ENCODE measurements at regions not wholly inside any gene's neighbourhood (a gene's known extent, or its start where the extent isn't known, plus 50 kb on each side); places are given as distances from the start of the nearest gene placed in this dataset.
A peak's percentile ranks its signal among the peaks of the same experiment; 100 is the strongest.
"Not testable (repeated sequence)": the region's sequence is repeated elsewhere in the genome, so short reads cannot be mapped to it uniquely, and the experiment has no call there.

GRCh38 chr6:121619987-121620740 is 184.7 kb downstream of the GJA1 start:
- H3K27ac ChIP-seq = peak overlapping the region in 2 of 21 experiments; percentile 61 to 82
- peak overlapping the region in 1 of 7 experiments; percentile 8 for H3K4me3 ChIP-seq

GRCh38 chr6:121627761-121628160 is 192.3 kb downstream of the GJA1 start:
- H3K4me3 ChIP-seq = no peak overlapping the region
- no peak overlapping the region for H3K27ac ChIP-seq

- peak overlapping the region in 1 of 21 experiments; percentile 36 for H3K27ac ChIP-seq
Observed at GRCh38 chr6:121630716-121631115, 195.3 kb downstream of the GJA1 start.

GRCh38 chr6:121631752-121632151 is 196.3 kb downstream of the GJA1 start:
- not testable (repeated sequence) for H3K4me3 ChIP-seq
- H3K27ac ChIP-seq = peak overlapping the region in 1 of 21 experiments; percentile 36

More at GRCh38 chr6:121630716-121631115, 195.3 kb downstream of the GJA1 start:
- no peak overlapping the region for H3K4me3 ChIP-seq

GRCh38 chr6:121633309-121633708 is 197.9 kb downstream of the GJA1 start:
- Histone ChIP-seq H3K4me3 (no peak overlapping the region), H3K27ac (no peak overlapping the region)

DNA sequence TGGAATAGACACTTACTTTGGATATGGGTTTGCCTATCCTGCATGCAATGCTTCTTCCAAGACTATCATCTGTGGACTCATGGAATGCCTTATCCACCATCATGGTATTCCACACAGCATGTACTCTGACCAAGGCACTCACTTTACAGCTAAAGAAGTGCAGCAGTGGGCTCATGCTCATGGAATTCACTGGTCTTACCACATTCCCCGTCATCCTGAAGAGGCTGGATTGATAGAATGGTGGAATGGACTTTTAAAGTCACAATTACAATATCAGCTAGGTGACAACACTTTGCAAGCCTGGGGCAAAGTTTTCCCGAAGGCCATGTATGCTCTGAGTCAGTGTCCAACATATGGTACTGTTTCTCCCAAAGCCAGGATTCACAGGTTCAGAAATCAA is 199.1 kb downstream of the GJA1 start:
- not testable (repeated sequence) for H3K27ac ChIP-seq, H3K4me3 ChIP-seq

- H3K27ac ChIP-seq = no peak overlapping the region
- H3K4me3 ChIP-seq = no peak overlapping the region
Observed at GRCh38 chr6:121635355-121635754, 199.9 kb downstream of the GJA1 start.

DNA sequence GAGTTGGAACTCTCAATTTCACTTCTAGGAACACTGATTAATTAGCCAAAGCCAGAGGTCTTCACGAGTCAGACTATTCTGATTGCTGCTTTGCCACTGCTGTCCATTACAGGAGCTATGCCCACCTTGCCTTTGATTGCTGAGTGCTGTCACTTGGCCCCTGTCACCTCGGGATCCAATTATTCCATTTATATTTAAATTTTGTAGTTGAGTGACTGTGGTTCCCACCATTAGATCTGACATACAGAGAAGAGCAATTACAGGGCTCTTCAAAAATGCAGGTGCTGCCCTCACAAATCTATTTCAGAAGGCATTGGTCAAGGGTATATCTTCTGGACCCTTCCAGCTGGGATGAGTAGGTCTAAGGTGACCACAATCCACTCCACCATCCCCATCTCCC is 200.8 kb downstream of the GJA1 start:
- not testable (repeated sequence) for H3K4me3 ChIP-seq, H3K27ac ChIP-seq

- no peak overlapping the region for H3K27ac ChIP-seq
- H3K4me3 ChIP-seq = no peak overlapping the region
Observed at GRCh38 chr6:121639021-121639420, 203.6 kb downstream of the GJA1 start.

- Histone ChIP-seq H3K4me3 (no peak overlapping the region), H3K27ac (no peak overlapping the region)
Observed at GRCh38 chr6:121641158-121641557, 205.7 kb downstream of the GJA1 start.

DNA sequence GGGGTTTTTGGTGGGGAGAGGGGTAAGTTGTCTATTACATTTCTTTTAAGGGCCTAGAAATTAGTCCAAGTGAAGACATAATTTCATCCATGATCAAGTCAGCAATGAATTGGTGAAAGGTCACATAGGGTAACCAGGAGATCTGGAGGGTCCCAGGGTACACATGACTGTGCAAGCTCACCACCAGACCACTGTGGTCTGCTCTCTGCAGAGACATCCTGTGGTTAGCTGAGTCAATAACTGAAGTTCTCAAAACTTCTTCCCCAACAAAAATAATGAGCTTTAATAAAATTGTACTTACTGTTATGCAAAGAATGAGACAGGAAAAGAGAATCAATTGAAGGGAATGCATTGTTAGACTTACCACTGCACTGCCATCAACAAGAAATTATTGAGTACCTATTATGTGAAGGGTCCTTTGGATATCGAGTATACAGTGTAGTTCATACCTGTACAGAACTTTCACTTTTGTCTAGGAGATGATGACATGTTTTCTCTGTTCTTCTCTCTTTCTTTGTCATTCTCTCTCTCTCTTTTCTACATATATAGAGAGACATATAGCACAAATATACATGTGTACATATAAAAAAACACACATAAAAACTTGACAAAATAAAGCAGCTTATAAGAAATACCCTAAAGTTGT is 209.8 kb downstream of the GJA1 start:
- peak overlapping the region in 1 of 21 experiments; percentile 50 for H3K27ac ChIP-seq

GRCh38 chr6:121647905-121648304 is 212.5 kb downstream of the GJA1 start:
- Histone ChIP-seq H3K4me3 (no peak overlapping the region), H3K27ac (peak overlapping the region in 1 of 21 experiments; percentile 21)

More for the DNA sequence above, 209.8 kb downstream of the GJA1 start:
- H3K4me3 ChIP-seq = no peak overlapping the region

DNA sequence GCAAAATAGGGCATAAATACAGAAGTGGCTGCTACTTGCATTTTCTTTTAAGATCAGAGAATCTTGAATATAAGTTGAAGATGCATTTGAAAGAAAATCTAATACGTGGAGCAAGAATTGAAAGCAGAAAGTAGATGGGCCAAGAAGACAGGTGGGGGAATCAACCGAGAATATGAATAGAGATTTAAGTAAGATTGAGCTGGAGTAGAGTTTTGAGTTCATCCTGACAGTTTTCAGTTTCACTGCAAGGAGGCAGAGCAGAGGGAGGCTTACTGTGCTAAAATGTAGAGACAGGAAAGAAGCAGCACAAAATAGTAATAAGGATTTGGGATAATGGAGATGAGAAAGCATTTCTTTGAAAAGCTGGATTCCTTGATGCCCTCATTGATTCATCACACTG is 214.5 kb downstream of the GJA1 start:
- no peak overlapping the region for H3K4me3 ChIP-seq
- H3K27ac ChIP-seq = no peak overlapping the region

DNA sequence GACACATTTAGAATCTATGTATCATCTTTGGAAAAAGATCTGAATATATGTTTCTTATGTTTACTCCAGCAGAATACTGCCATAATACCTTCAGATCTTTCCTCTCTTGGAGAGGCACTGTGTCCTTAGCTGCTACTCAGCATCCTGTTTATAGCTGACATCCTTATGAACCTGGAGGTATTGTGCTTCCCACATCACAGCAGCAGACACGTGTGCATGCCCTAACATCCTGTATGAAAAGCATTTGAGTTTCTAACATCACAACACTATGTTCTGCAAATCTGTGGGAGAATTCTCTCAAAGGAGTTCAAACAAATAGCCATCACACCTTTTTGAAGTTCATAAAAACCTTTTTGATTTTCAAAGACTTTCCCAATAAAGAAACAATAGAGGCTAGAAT is 216.0 kb downstream of the GJA1 start:
- H3K27ac ChIP-seq = peak overlapping the region in 3 of 21 experiments; percentile 18 to 76 (median 50)
- H3K4me3 ChIP-seq = no peak overlapping the region

DNA sequence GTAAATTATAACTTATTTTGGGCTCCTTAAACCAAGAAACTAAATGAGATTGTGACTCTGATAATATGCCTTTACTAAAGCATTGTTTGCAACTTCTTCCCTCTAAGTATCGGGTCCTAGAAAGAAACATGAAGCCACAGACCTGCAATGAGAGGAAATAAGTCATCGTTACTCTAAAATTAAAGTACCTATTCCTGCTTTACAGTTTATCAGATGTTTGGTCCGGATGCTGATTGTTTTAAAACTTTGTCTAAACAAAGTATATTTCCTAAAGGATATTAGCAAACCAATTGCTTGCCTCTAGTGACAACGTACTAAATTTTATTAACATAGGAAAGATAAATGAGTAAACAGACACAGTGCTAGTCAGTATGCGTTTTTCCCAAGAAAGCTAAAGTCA is 216.8 kb downstream of the GJA1 start:
- peak overlapping the region in 6 of 21 experiments; percentile 8 to 58 (median 26) for H3K27ac ChIP-seq

GRCh38 chr6:121652726-121653623 is 217.5 kb downstream of the GJA1 start:
- Histone ChIP-seq H3K27ac (peak overlapping the region in 13 of 21 experiments; percentile 8 to 61 (median 34)), H3K4me3 (no peak overlapping the region)

More for the DNA sequence above, 216.8 kb downstream of the GJA1 start:
- H3K4me3 ChIP-seq = no peak overlapping the region

DNA sequence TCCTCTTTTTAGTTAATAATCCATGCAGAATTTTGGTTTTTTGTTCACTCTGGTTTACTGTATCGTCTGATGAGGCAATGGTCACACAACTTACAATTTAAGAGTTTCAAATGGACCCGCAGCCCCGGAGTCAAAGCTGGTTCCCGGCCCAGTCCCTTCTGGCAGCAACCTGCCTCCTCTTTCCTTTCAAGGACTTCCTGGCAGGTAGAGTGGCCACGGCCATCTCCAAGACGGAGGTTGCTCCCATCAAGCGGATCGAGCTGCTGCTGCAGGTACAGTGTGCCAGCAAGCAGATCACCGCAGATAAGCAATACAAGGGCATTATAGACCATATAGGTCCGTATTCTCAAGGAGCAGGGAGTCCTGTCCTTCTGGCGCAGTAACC is 218.2 kb downstream of the GJA1 start:
- H3K27ac ChIP-seq = peak overlapping the region in 11 of 21 experiments; percentile 6 to 58 (median 30)

DNA sequence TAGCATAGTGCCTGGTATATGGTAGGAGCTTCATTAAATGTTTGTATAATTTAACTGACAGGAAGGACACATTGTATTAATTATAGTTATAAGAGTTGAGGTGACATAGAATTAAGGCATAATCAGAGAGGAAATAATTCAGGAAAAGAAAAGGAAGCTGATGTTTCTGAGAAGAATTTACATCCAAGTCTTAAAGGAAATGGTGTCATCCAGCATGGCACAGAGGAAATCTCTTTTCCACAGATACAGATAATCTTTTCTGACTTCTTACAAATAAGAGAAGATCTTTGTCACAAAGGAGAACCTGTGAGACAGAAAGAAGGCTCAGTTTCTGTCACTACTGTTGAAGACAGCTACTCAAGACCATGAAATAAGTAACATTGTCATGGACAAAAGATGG is 222.5 kb downstream of the GJA1 start:
- Histone ChIP-seq H3K27ac (peak overlapping the region in 1 of 21 experiments; percentile 5), H3K4me3 (no peak overlapping the region)

More for the DNA sequence above, 218.2 kb downstream of the GJA1 start:
- no peak overlapping the region for H3K4me3 ChIP-seq

DNA sequence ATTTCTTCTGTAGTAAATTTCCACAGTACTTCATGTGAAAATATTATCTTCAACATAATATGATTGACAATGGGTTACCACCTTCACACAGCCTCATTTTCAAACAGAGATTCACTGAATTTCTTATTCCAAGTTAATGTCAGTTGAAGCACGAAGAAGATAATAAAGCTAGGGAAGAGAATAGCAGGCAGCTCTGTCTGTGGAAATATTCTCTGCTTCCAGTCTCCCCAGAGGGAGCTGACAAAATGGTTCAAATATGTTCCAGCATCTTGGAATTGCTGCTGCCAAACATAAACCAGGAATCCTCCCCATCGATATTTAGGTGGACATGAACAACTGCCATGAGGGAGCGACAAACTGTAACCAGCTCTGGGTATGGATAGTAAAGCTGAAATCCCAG is 224.8 kb downstream of the GJA1 start:
- Histone ChIP-seq H3K27ac (no peak overlapping the region), H3K4me3 (no peak overlapping the region)

DNA sequence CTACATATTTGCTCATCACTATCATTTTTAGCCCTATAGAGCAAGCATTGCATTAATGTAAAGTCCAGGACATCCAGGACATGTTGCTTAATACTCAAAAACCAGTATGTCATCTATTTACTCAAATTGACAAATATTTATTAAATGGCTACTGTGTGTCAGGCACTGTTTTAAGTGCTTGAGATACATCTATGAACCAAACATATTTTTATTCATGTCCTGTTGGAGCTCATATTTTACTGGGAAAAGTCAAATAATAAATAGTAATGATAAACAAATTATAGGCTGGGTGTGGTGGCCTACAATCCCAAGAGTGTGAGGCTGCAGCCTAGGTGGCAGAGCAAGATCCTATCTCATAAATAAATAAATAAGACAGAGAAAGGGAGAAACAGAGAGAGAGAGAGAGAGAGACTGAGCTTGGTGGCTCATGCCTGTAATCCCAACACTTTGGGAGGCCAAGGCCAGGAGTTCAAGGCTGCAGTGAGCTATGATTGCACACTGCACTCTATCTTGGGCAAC is 227.9 kb downstream of the GJA1 start:
- H3K27ac ChIP-seq = no peak overlapping the region
- H3K4me3 ChIP-seq = no peak overlapping the region

All from skin epidermis (tissue), 12 donors.